Dermis blood vessel endothelial cell (primary cell): ENCODE measurements at regions not wholly inside any gene's neighbourhood (a gene's known extent, or its start where the extent isn't known, plus 50 kb on each side); places are given as distances from the start of the nearest gene placed in this dataset.

Experiments
- DNase-seq: peaks from one replicate; pipeline ENCODE4 v3.0.0; 2010

- DNase-seq, result peak; percentile 61
These were observed 365.5 kb downstream of the MN1 start for GRCh38 chr22:27435844-27436576.

GRCh38 chr22:27436591-27436990, 365.0 kb downstream of the MN1 start:
- no peak for DNase-seq

GRCh38 chr22:27437570-27437969, 364.0 kb downstream of the MN1 start:
- no peak for DNase-seq

- peak; percentile 40 for DNase-seq
These were observed 363.1 kb downstream of the MN1 start for GRCh38 chr22:27438271-27438980.

GRCh38 chr22:27439131-27439530, 362.4 kb downstream of the MN1 start:
- no peak for DNase-seq

- DNase-seq, result no peak
These were observed 361.2 kb downstream of the MN1 start for GRCh38 chr22:27440304-27440865.

- no peak for DNase-seq
These were observed 359.7 kb downstream of the MN1 start for GRCh38 chr22:27441706-27442475.

GRCh38 chr22:27443306-27443705, 358.2 kb downstream of the MN1 start:
- DNase-seq, result no peak

GRCh38 chr22:27445881-27446280, 355.7 kb downstream of the MN1 start:
- no peak for DNase-seq

- DNase-seq, result no peak
These were observed 354.3 kb downstream of the MN1 start for GRCh38 chr22:27447289-27447688.

- DNase-seq, result no peak
These were observed 351.1 kb downstream of the MN1 start for GRCh38 chr22:27450448-27450847.

- no peak for DNase-seq
These were observed 349.3 kb downstream of the MN1 start for GRCh38 chr22:27452245-27452644.

- DNase-seq, result no peak
These were observed 348.6 kb downstream of the MN1 start for GRCh38 chr22:27452922-27453321.

GRCh38 chr22:27453725-27454124, 347.8 kb downstream of the MN1 start:
- no peak for DNase-seq

GRCh38 chr22:27454807-27455450, 346.6 kb downstream of the MN1 start:
- DNase-seq, result no peak

- no peak for DNase-seq
These were observed 346.0 kb downstream of the MN1 start for GRCh38 chr22:27455526-27455925.

- DNase-seq, result peak; percentile 62
These were observed 344.7 kb downstream of the MN1 start for GRCh38 chr22:27456696-27457503.

- DNase-seq, result no peak
These were observed 341.6 kb downstream of the MN1 start for GRCh38 chr22:27459999-27460398.

GRCh38 chr22:27460591-27461347, 340.8 kb downstream of the MN1 start:
- no peak for DNase-seq

- peak; percentile 38 for DNase-seq
These were observed 340.1 kb downstream of the MN1 start for GRCh38 chr22:27461470-27461869.

- no peak for DNase-seq
These were observed 339.4 kb downstream of the MN1 start for GRCh38 chr22:27462190-27462589.
